NCI-H524 (cell line): ENCODE measurements at regions not wholly inside any gene's neighbourhood (a gene's known extent, or its start where the extent isn't known, plus 50 kb on each side); places are given as distances from the start of the nearest gene placed in this dataset.

Experiments used
- DNase-seq, 2 experiments: peaks; one replicate each; lab custom pipeline; 2025; lab: John Stamatoyannopoulos, UW

- DNase-seq: no peak
Measured at GRCh38 chrX:122771933-122772332, 412.1 kb upstream of the GRIA3 start.

- DNase-seq: peak in 1 of 2 experiments; percentile 1
Measured at GRCh38 chrX:122777766-122778165, 406.3 kb upstream of the GRIA3 start.

- DNase-seq: no peak
Measured at GRCh38 chrX:122783918-122784317, 400.2 kb upstream of the GRIA3 start.

- peak in 1 of 2 experiments; percentile 64 for DNase-seq
Measured at GRCh38 chrX:122787231-122787630, 396.8 kb upstream of the GRIA3 start.

DNA sequence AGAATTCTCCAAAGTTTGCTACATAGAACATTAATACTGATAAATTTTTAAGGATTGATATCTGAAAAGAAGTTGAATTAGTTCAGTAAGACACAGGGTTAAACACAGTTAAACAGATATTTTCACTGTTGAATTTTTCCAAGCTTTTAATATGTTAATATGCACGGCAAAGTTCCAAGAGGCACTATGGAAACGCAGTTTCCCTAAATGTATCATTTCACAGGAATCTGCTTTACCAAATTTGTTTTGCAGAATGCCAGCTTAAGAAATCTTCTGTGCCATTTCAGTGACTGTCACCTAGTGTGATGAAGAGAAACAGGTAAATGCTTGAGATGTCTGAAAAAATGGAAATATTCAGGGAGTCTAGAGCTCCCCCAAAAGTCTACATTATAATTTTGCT, 395.9 kb upstream of the GRIA3 start:
- no peak for DNase-seq

- no peak for DNase-seq
Measured at GRCh38 chrX:122790376-122791095, 393.5 kb upstream of the GRIA3 start.

GRCh38 chrX:122813876-122814275, 370.2 kb upstream of the GRIA3 start:
- no peak for DNase-seq

- DNase-seq: no peak
Measured at GRCh38 chrX:122816288-122816687, 367.8 kb upstream of the GRIA3 start.

DNA sequence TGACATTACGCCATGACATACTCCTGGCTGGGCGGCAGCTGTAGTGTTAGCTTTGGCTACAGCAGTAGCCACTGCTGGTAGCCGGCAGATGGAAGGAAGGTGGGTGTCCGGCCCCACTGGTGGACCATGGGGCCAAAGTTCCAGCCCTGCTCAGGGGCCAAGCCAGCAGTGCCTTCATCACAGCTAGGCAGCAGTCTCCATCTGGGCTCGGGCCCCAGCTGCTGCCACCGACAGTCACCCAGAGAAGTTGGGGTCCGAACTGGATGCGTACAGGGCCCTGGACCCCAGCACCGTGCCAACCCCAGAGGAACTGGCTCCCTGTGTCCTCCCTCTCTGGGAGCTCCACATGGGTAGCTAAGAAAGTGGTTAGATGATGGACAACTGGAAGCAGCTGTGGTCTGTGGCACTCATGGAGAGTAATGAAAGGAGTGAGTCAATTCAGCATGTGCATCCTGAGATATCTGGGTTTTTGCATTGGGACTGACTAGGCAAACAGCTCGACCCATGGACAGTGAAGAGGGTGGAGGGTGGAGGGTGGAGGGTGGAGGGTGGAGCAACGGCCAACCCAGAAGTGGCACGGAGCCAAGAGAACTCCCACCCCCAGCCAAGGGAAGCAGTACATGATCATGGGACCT, 366.6 kb upstream of the GRIA3 start:
- no peak for DNase-seq

- peak in 1 of 2 experiments; percentile 14 for DNase-seq
Measured at GRCh38 chrX:122818068-122818467, 366.0 kb upstream of the GRIA3 start.

DNA sequence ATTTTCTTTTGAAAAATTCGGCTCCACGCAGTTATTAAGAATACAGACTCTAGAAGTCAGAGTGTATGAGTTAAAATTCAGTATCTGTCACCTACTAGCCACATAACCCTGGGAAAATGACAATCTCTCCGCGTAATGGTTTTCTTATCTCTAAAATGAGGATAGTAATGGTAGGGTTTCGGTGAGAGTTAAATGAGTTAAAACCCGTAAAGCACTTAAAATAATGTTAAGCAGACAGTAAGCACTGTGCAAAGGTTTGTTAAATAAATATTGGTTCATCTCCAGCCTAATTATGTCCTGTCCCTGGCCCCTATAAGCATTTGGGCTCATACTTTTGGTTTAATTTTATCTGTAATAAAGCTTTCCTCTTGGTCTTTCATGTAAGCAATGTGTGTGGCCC, 350.8 kb upstream of the GRIA3 start:
- DNase-seq: no peak

- no peak for DNase-seq
Measured at GRCh38 chrX:122835886-122836285, 348.2 kb upstream of the GRIA3 start.

GRCh38 chrX:122850326-122850725, 333.8 kb upstream of the GRIA3 start:
- DNase-seq: no peak

GRCh38 chrX:122856205-122856604, 327.9 kb upstream of the GRIA3 start:
- no peak for DNase-seq

GRCh38 chrX:122857734-122858133, 326.3 kb upstream of the GRIA3 start:
- no peak for DNase-seq

DNA sequence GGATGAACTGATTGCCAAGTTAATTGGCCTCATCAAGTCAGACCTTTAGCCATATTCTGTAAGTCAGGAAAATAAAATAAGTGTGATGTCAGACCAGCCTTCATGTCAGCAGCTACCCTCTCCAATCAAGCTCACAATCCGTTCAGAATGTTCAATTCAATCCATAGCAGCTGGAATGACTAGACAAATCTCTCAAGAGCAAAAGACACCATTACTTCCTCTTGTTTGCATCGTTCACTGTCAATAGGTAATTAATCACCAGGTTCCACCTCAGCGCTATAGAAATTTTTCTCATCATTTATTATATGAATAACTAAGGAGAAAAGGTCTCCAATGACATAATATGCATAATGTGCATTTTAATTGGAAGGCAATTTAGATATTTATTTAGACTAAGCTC, 321.0 kb upstream of the GRIA3 start:
- DNase-seq: no peak

DNA sequence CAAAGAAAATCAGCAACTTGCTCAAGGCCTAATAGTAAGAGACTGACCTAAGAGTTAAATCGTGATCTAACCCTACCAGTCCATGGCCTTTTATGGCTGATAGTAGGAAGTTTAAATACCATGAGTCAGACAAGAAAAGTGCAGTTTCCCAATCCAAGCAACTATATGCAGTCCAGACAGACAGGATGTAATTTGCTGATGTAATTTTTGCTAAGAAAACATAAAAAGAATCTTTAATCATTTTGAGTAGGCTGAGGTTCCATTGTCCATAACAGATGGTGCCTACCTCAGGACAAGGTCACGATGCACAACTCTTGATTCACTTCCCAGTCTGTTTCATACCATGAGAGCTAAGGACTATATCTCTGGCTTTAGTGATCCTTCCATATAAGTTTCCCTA, 317.5 kb upstream of the GRIA3 start:
- no peak for DNase-seq

GRCh38 chrX:122868631-122869030, 315.4 kb upstream of the GRIA3 start:
- no peak for DNase-seq

- DNase-seq: no peak
Measured at GRCh38 chrX:122869171-122869570, 314.9 kb upstream of the GRIA3 start.

GRCh38 chrX:122878269-122878668, 305.8 kb upstream of the GRIA3 start:
- DNase-seq: no peak

DNA sequence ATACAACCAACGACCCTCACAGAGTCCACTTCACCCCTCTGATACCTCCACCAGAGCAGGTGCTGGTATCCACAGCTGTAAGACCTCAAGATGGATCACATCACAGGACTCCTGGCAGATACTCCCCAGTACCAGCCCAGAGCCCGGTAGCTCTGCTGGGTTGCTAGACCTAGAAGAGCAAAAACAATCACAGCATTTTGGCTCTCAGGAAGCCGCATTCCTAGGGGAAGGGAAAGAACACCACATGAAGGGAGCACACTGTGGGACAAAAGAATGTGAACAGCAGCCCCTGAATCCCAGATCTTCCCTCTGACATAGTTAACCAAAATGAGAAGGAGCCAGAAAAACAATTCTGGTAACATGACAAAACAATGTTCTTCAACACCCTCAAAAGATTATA, 303.1 kb upstream of the GRIA3 start:
- no peak for DNase-seq

DNA sequence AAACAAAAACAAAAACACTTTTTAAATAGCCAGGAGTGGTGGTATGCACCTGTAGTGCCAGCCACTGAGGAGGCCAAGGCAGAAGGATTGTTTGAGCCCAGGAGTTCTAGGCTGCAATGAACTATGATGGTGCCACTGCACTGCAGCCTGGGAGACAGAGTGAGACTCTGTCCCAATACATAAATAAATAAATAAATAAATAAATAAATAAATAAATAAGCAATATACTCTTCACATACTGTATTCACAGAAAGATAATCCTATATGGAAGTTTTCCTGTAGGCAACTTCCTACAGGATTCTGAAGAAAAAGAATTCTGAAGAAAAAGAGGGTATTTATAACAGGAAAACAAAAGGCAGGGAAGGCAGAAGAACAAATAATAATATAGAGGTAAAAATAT, 293.3 kb upstream of the GRIA3 start:
- DNase-seq: no peak

DNA sequence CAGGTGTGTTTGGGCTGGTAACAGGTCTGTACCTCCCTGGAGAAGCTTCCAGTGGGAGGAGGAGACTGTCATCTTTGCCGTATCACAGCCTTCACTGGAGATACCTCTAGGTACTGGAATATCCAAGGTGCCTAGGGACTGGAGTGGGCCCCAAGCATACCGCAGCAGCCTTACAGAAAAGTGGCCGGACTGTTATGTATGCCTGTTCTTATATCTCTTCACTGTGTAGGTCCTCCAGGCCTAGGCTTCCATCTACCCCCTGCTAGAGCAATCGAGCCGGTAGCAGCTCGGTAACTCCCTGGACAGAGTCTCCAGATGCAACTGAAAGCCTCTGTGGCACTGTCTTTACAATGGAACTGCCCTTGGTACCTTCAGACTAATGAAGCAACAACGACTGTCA, 277.4 kb upstream of the GRIA3 start:
- no peak for DNase-seq

DNA sequence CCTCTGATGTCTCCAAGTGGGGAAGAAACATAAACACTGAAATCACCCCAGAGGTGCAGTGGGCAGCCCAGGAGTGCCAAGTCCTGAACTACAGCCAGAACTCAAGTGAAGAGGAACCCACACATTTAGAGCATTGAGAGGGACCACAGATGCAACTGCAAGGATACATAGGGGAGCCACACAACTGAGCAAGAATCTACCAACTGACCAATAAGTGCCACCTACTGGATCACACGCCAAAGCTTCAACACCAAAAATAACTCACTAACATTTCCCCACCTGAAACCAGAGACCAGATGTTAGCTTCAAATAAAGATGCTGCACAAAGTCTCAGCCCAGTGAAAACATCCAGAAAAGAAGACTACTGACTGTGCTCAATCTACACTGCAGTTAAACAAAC, 276.7 kb upstream of the GRIA3 start:
- no peak for DNase-seq
